Trophoblast cell (in vitro differentiated cells and primary cell): ENCODE measurements at regions not wholly inside any gene's neighbourhood (a gene's known extent, or its start where the extent isn't known, plus 50 kb on each side); places are given as distances from the start of the nearest gene placed in this dataset.
"Not testable (repeated sequence)": the region's sequence is repeated elsewhere in the genome, so short reads cannot be mapped to it uniquely, and the experiment has no call there.

Experiments used
- DNase-seq, 2 donors: peaks; one replicate each; pipeline ENCODE4 v3.0.0-alpha.2; 2016
- H2AFZ ChIP-seq: 2 replicates; pipeline ENCODE4 v1.6.1; 2013; ENCODE audit warnings: low read length, moderate library complexity, mild to moderate bottlenecking; ENCODE audit not compliant: insufficient read depth, poor library complexity
- H2AK5ac ChIP-seq: 2 replicates; pipeline ENCODE4 v1.6.1; 2013; ENCODE audit warnings: mild to moderate bottlenecking, low read length
- H2BK120ac ChIP-seq: 2 replicates; pipeline ENCODE4 v1.6.1; 2013; ENCODE audit warnings: low read length, mild to moderate bottlenecking, moderate library complexity; ENCODE audit not compliant: insufficient read depth, poor library complexity
- H2BK12ac ChIP-seq: 2 replicates; pipeline ENCODE4 v1.6.1; 2013; ENCODE audit warnings: mild to moderate bottlenecking, low read length, moderate library complexity
- H2BK5ac ChIP-seq: 2 replicates; pipeline ENCODE4 v1.6.1; 2013; ENCODE audit warnings: low read length, low read depth, moderate library complexity, mild to moderate bottlenecking; ENCODE audit not compliant: poor library complexity
- H3K14ac ChIP-seq: 2 replicates; pipeline ENCODE4 v1.6.1; 2013; ENCODE audit warnings: mild to moderate bottlenecking, low read length
- H3K18ac ChIP-seq: 2 replicates; pipeline ENCODE4 v1.6.1; 2013; ENCODE audit warnings: mild to moderate bottlenecking, low read length
- H3K23ac ChIP-seq: 2 replicates; pipeline ENCODE4 v1.6.1; 2013; ENCODE audit warnings: low read length
- H3K27ac ChIP-seq: 2 replicates; pipeline ENCODE4 v1.5.1; 2013; ENCODE audit warnings: low read depth, mild to moderate bottlenecking, inconsistent platforms, low read length, moderate library complexity
- H3K27me3 ChIP-seq: 2 replicates; pipeline ENCODE4 v1.6.1; 2013; ENCODE audit warnings: inconsistent platforms, mild to moderate bottlenecking, low read length, moderate library complexity; ENCODE audit not compliant: insufficient read depth
- H3K36me3 ChIP-seq, 2 experiments: 1 replicate in 1 of 2; 2 replicates in 1 of 2; pipeline ENCODE4 v1.6.1; 2013; ENCODE audit warnings: low read length in 2 of 2, mild to moderate bottlenecking in 2 of 2, moderate library complexity in 1 of 2; ENCODE audit not compliant: insufficient read depth in 2 of 2, control insufficient read depth in 1 of 2
- H3K4ac ChIP-seq: 2 replicates; pipeline ENCODE4 v1.6.1; 2013; ENCODE audit warnings: low read depth, mild to moderate bottlenecking, low read length, moderate library complexity
- H3K4me1 ChIP-seq, 2 experiments: 1 replicate in 1 of 2; 2 replicates in 1 of 2; pipeline ENCODE4 v1.6.1; 2013; ENCODE audit warnings: low read length in 2 of 2, mild to moderate bottlenecking in 2 of 2, moderate library complexity in 1 of 2; ENCODE audit not compliant: insufficient read depth in 2 of 2, control insufficient read depth in 1 of 2
- H3K4me2 ChIP-seq: 2 replicates; pipeline ENCODE4 v1.6.1; 2013; ENCODE audit warnings: inconsistent platforms, mild to moderate bottlenecking, low read length, moderate library complexity
- H3K4me3 ChIP-seq: 2 replicates; pipeline ENCODE4 v1.5.1; 2013; ENCODE audit warnings: mild to moderate bottlenecking, low read depth, low read length, inconsistent platforms
- H3K79me1 ChIP-seq: one replicate; pipeline ENCODE4 v1.6.1; 2013; ENCODE audit warnings: low read length
- H3K79me2 ChIP-seq: 2 replicates; pipeline ENCODE4 v1.6.1; 2013; ENCODE audit warnings: low read length, mild to moderate bottlenecking; ENCODE audit not compliant: control insufficient read depth, insufficient read depth, poor library complexity
- H3K9ac ChIP-seq: 2 replicates; pipeline ENCODE4 v1.6.1; 2013; ENCODE audit warnings: mild to moderate bottlenecking, low read length
- H3K9me3 ChIP-seq: 2 replicates; pipeline ENCODE4 v1.6.1; 2013; ENCODE audit warnings: low read depth, mild to moderate bottlenecking, control low read depth, inconsistent platforms, low read length; ENCODE audit not compliant: insufficient read depth
- H4K12ac ChIP-seq: 2 replicates; pipeline ENCODE4 v1.6.1; 2013; ENCODE audit warnings: low read depth, mild to moderate bottlenecking, low read length, moderate library complexity
- H4K8ac ChIP-seq: 2 replicates; pipeline ENCODE4 v1.6.1; 2013; ENCODE audit warnings: low read depth, mild to moderate bottlenecking, low read length, moderate library complexity
- H4K91ac ChIP-seq: one replicate; pipeline ENCODE4 v1.6.1; 2013; ENCODE audit warnings: low read depth, mild to moderate bottlenecking, low read length, moderate library complexity
- WGBS: extraction: QIAGEN DNeasy Blood & Tissue Kit; methylation state at CpG from one replicate; pipeline ENCODE4 v1.1.7; 2013; ENCODE audit warnings: missing lambda C conversion rate; ENCODE audit not compliant: insufficient read length, insufficient coverage; ENCODE audit errors: extremely low coverage; 5-methylcytosine and 5-hydroxymethylcytosine counted together

DNA sequence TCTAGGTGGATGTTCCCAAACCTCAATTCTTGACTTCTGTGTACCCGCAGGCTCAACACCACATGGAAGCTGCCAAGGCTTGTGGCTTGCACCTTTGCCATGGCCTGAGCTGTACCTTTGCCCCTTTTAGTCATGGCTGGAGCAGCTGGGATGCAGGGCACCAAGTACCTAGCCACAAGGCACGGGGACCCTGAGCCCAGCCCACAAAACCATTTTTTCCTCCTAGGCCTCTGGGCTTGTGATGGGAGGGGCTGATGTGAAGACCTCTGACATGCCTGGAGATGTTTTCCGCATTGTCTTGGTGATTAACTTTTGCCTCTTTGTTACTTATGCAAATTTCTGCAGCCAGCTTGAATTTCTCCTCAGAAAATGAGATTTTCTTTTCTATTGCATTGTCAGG is 156.7 kb downstream of the UTRN start:
- H4K8ac ChIP-seq, H2BK12ac ChIP-seq, H3K23ac ChIP-seq, H3K79me2 ChIP-seq, H2AFZ ChIP-seq, H3K4me3 ChIP-seq, H2AK5ac ChIP-seq, H3K4ac ChIP-seq, H3K9me3 ChIP-seq, H2BK5ac ChIP-seq, H3K9ac ChIP-seq, H3K79me1 ChIP-seq, H4K12ac ChIP-seq, H2BK120ac ChIP-seq, H3K4me2 ChIP-seq, DNase-seq, H3K27ac ChIP-seq, H3K4me1 ChIP-seq, H4K91ac ChIP-seq, H3K18ac ChIP-seq, H3K14ac ChIP-seq, H3K27me3 ChIP-seq: not testable (repeated sequence)
- H3K36me3 ChIP-seq = peaks cover 18 to 33% of the 10 kb centered on the region in 2 experiments
- WGBS = no CpG with 5 or more reads among the region's 3 CpGs

DNA sequence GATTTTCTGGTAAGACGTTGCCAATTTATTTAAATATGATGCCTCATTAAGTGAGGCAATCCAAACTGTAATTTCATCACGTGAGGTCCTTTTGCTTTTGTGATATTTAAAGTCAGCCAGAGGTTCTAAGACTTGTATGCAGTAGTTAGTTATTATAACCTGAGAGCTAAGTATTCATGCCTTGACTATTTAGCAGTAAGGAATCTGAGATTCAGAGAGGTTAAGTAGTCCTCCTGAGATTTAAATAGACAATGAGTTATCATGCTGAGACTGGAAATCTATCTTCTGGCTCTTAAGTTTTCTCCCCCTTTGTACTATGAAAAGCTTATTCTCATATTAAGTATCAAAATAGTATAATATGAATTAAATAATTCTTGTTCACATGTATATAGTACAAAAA is 158.0 kb downstream of the UTRN start:
- no CpG with 5 or more reads among the region's 2 CpGs for WGBS
- no peak overlapping the region for H3K4me2 ChIP-seq
- no peak overlapping the region for H3K18ac ChIP-seq
- no peaks in the 10 kb centered on the region for H3K4me1 ChIP-seq
- H3K23ac ChIP-seq = no peak overlapping the region
- no peak overlapping the region for H2BK12ac ChIP-seq
- H2BK120ac ChIP-seq = no peak overlapping the region
- no peak overlapping the region for H4K8ac ChIP-seq
- no peak overlapping the region for H3K4me3 ChIP-seq
- H3K79me1 ChIP-seq = no peaks in the 10 kb centered on the region
- H4K91ac ChIP-seq = no peak overlapping the region
- H3K27me3 ChIP-seq = no peaks in the 10 kb centered on the region
- H3K14ac ChIP-seq = no peak overlapping the region
- H3K27ac ChIP-seq = no peak overlapping the region
- no peak overlapping the region for H2BK5ac ChIP-seq
- no peaks in the 10 kb centered on the region for H3K79me2 ChIP-seq
- H2AK5ac ChIP-seq = no peak overlapping the region
- DNase-seq = no peak
- no peak overlapping the region for H4K12ac ChIP-seq
- H3K9ac ChIP-seq = no peak overlapping the region
- H3K36me3 ChIP-seq = peaks cover 10 to 27% of the 10 kb centered on the region in 2 experiments
- H2AFZ ChIP-seq = no peak overlapping the region
- no peak overlapping the region for H3K4ac ChIP-seq
- peaks cover 10% of the 10 kb centered on the region for H3K9me3 ChIP-seq

DNA sequence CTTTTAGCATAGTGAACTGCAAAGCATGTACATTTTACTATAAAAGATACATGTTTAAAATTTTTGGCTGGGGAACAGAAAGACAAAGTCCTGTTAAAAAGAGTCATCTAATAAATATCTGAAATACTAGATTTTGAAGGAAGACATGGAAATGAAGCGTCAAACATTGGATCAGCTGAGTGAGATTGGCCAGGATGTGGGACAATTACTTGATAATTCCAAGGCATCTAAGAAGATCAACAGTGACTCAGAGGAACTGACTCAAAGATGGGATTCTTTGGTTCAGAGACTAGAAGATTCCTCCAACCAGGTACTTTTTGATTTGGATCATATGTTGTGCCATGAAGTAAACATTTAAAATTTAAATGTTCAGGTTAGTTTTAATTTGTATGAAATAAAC is 162.3 kb downstream of the UTRN start:
- no peak overlapping the region for H3K27ac ChIP-seq
- H2BK120ac ChIP-seq = no peak overlapping the region
- no peak overlapping the region for H2AFZ ChIP-seq
- H3K79me1 ChIP-seq = no peaks in the 10 kb centered on the region
- H4K12ac ChIP-seq = no peak overlapping the region
- no peak for DNase-seq
- no peak overlapping the region for H3K23ac ChIP-seq
- no peak overlapping the region for H3K4me2 ChIP-seq
- no peak overlapping the region for H3K9ac ChIP-seq
- H3K4ac ChIP-seq = no peak overlapping the region
- WGBS = no CpG with 5 or more reads among the region's 1 CpG
- H4K91ac ChIP-seq = no peak overlapping the region
- H3K79me2 ChIP-seq = no peaks in the 10 kb centered on the region
- no peak overlapping the region for H2BK5ac ChIP-seq
- H3K9me3 ChIP-seq = no peaks in the 10 kb centered on the region
- H2AK5ac ChIP-seq = no peak overlapping the region
- H3K27me3 ChIP-seq = no peaks in the 10 kb centered on the region
- H4K8ac ChIP-seq = no peak overlapping the region
- no peak overlapping the region for H3K18ac ChIP-seq
- no peak overlapping the region for H3K14ac ChIP-seq
- H2BK12ac ChIP-seq = no peak overlapping the region
- no peaks in the 10 kb centered on the region for H3K4me1 ChIP-seq
- peaks cover 4% of the 10 kb centered on the region in 2 experiments for H3K36me3 ChIP-seq
- no peak overlapping the region for H3K4me3 ChIP-seq

DNA sequence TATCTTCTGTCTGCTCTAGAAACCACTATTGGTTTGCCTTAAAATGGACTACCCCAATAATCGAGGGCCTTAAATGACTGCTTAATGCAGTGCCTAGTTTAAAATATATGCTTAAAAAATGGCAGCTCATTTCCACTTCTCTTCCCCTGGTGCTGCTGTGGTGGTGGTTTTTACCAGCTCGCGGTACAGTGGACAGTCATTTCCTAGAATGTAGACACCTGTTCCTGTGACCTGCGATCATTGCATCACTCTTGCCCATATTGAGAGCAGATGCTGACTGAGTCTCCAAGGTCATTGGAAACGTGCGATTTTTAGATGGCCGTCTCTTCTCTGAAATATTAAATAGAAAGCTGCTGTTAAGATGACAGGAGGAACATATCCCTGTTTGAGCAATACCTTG is 164.1 kb downstream of the UTRN start:
- Histone ChIP-seq H4K91ac (no peak overlapping the region), H3K36me3 (peaks cover 3 to 6% of the 10 kb centered on the region in 2 experiments), H2BK120ac (no peak overlapping the region), H3K23ac (no peak overlapping the region), H3K27ac (no peak overlapping the region), H3K4me1 (no peaks in the 10 kb centered on the region), H3K4me3 (no peak overlapping the region), H3K79me1 (no peaks in the 10 kb centered on the region), H3K27me3 (no peaks in the 10 kb centered on the region), H2AFZ (no peak overlapping the region), H2BK12ac (no peak overlapping the region), H2BK5ac (no peak overlapping the region), H3K14ac (no peak overlapping the region), H3K4me2 (no peak overlapping the region), H3K9ac (no peak overlapping the region), H2AK5ac (no peak overlapping the region), H3K9me3 (no peaks in the 10 kb centered on the region), H3K4ac (no peak overlapping the region), H4K12ac (no peak overlapping the region), H3K79me2 (no peaks in the 10 kb centered on the region), H4K8ac (no peak overlapping the region), H3K18ac (no peak overlapping the region)
- WGBS = no CpG with 5 or more reads among the region's 7 CpGs
- no peak for DNase-seq
